Neural cell (in vitro differentiated cells): ENCODE measurements at regions not wholly inside any gene's neighbourhood (a gene's known extent, or its start where the extent isn't known, plus 50 kb on each side); places are given as distances from the start of the nearest gene placed in this dataset.

Experiments
- CTCF ChIP-seq: fragments of 450-650 bp; IDR thresholded peaks from 2 replicates; pipeline ENCODE4 v1.5.1; 2014; ENCODE audit warnings: antibody characterized with exemption, mild to moderate bottlenecking, moderate library complexity; ENCODE audit not compliant: poor library complexity, severe bottlenecking
- EZH2 ChIP-seq: fragments of 200-600, 300-800 bp; shearing (Covaris generic), sonication (generic); IDR thresholded peaks from 2 replicates; pipeline ENCODE4 v1.6.1; 2014; ENCODE audit warnings: antibody characterized with exemption, low read length, borderline replicate concordance, mild to moderate bottlenecking; ENCODE audit not compliant: insufficient read depth, poor library complexity, severe bottlenecking
- POLR2AphosphoS5 ChIP-seq: IDR thresholded peaks from 2 replicates; pipeline ENCODE4 v1.6.1; 2012
- RAD21 ChIP-seq: fragments of 450-650 bp; conservative IDR thresholded peaks from 2 replicates; pipeline ENCODE4 v1.6.1; 2014; ENCODE audit warnings: antibody characterized with exemption, mild to moderate bottlenecking, moderate library complexity
- SMC3 ChIP-seq: fragments of 450-650 bp; conservative IDR thresholded peaks from 2 replicates; pipeline ENCODE4 v1.6.1; 2014; ENCODE audit warnings: antibody characterized with exemption, mild to moderate bottlenecking, moderate library complexity; ENCODE audit not compliant: poor library complexity
- TAF1 ChIP-seq: IDR thresholded peaks from 2 replicates; pipeline ENCODE4 v1.6.1; 2012; ENCODE audit warnings: low read depth

GRCh38 chr15:93143186-93143585, 54.2 kb upstream of the RGMA start:
- TF ChIP-seq CTCF (no peak), SMC3 (no peak), EZH2 (no peak), POLR2AphosphoS5 (no peak), RAD21 (no peak), TAF1 (no peak)
